Epithelial cell of esophagus (primary cell): ENCODE measurements at regions not wholly inside any gene's neighbourhood (a gene's known extent, or its start where the extent isn't known, plus 50 kb on each side); places are given as distances from the start of the nearest gene placed in this dataset.

Source experiments
- DNase-seq: peaks from one replicate; pipeline ENCODE4 v3.0.0; 2010; ENCODE audit warnings: low read depth
- H3K4me3 ChIP-seq: 2 replicates; pipeline ENCODE4 v1.5.1; 2011; ENCODE audit warnings: mild to moderate bottlenecking, low read length, control low read depth
- TF ChIP-seq, protein P1 (sequence below): IDR thresholded peaks from 2 replicates; pipeline ENCODE4 v1.5.1; 2011; ENCODE audit warnings: low read depth, mild to moderate bottlenecking, low read length, control low read depth, inconsistent platforms; ENCODE audit not compliant: insufficient read depth; ENCODE audit errors: missing control alignments

DNA sequence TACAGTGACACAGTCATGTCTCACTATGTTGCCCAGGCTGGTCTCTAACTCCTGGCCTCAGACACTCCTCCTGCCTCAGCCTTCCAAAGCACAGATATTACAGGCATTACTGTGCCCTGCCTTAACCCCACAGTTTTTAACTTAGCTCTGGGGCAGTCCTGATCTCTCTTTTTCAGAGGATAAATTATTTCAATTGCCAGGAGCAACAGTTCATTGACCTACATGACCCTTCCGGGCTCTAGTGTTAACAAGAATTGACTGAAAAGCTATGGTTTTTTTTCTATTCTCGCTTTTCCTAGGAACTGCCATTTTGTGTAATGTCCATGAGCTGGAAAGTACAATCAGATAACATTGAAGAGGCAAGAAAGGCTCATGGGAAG is 92.8 kb downstream of the HNRNPLL start:
- no peak for DNase-seq
- TF ChIP-seq, protein P1, sequence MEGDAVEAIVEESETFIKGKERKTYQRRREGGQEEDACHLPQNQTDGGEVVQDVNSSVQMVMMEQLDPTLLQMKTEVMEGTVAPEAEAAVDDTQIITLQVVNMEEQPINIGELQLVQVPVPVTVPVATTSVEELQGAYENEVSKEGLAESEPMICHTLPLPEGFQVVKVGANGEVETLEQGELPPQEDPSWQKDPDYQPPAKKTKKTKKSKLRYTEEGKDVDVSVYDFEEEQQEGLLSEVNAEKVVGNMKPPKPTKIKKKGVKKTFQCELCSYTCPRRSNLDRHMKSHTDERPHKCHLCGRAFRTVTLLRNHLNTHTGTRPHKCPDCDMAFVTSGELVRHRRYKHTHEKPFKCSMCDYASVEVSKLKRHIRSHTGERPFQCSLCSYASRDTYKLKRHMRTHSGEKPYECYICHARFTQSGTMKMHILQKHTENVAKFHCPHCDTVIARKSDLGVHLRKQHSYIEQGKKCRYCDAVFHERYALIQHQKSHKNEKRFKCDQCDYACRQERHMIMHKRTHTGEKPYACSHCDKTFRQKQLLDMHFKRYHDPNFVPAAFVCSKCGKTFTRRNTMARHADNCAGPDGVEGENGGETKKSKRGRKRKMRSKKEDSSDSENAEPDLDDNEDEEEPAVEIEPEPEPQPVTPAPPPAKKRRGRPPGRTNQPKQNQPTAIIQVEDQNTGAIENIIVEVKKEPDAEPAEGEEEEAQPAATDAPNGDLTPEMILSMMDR: no peak
- H3K4me3 ChIP-seq: no peak overlapping the region

- DNase-seq: peak; percentile 59
- TF ChIP-seq, protein P1: no peak
- no peak overlapping the region for H3K4me3 ChIP-seq
These were observed 93.3 kb downstream of the HNRNPLL start for GRCh38 chr2:38509314-38509946.

DNA sequence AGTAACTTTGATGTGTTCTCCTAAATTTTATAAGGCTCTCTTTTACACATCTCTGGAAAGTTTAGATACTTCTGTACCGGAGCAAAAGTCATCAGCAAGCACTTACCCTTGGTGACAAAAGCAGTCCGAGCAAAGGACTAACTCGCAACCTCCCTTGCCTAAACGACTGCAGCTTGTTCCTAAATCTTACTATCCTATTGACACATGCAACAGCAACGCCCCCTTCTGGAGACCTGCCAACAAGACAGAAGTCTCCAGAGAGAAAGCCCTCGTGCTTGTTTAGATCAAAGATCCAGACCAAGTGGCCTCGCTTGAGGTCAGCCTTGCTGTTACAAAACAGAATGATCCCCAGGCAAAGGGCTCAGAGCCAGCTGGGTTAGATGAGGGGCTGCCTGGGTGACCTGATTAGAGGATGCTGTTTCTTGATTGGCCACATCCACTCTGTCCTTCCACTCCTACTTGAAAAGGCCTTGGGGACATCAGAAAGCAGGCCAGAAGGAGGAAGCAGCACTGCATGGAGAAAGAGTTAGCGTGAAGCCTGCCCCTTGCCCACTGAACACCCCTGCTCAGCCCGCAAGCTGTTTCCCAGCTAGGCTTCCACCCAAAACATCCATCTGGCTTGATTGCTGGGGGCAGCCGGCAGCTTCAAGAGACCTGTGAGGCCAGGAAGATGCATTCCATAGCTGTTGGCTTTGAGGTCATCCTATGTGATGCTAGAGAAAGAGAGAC is 94.3 kb downstream of the HNRNPLL start:
- peak; percentile 88 for DNase-seq
- H3K4me3 ChIP-seq: no peak overlapping the region
- TF ChIP-seq, protein P1: peak; percentile 75

- H3K4me3 ChIP-seq: no peak overlapping the region
- no peak for DNase-seq
- TF ChIP-seq, protein P1: no peak
These were observed 95.0 kb downstream of the HNRNPLL start for GRCh38 chr2:38507712-38508111.

GRCh38 chr2:38505779-38506178 is 96.9 kb downstream of the HNRNPLL start:
- DNase-seq: peak; percentile 84
- TF ChIP-seq, protein P1: no peak
- no peak overlapping the region for H3K4me3 ChIP-seq

DNA sequence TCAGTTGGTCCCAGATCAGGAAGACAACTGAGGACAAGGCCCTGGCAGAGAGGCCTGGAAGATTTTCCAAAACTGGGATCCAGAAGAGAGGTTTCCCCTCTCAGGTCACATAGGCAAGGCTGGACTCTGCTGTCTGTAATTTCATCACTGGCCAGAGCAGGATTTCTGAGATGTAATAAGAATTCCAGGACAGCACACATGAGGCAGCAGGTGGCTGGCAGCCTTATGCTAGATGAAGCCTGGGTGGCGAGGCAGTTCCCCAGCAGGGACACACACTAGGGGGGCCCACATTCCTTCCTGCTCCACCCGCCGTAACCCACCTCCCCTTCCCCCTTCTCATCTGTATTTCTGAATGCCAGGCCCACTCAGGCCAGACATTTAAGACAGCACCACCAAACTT is 98.6 kb downstream of the HNRNPLL start:
- DNase-seq: no peak
- no peak overlapping the region for H3K4me3 ChIP-seq
- TF ChIP-seq, protein P1: no peak

DNA sequence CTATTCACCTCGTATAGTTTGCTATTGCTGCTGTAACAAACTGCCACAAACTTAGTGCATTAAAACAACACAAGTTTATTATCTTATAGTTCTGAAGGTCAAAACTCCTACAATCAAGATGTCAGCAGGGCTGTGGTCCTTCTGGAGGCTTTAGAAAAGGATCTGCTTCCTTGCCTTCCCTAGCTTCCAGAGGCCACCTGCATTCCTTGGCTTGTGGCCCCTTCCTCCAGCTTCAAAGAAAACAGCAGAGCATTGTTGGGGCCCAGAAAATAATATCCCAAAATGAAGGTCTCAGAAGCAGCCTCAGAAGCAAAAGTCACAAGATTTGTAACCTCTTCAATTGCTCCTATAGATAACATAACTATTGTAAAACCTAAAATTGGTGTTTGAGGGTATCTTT is 100.6 kb downstream of the HNRNPLL start:
- TF ChIP-seq, protein P1: no peak
- DNase-seq: no peak
- H3K4me3 ChIP-seq: no peak overlapping the region
